ENCODE measurements at regions not wholly inside any gene's neighbourhood (a gene's known extent, or its start where the extent isn't known, plus 50 kb on each side); places are given as distances from the start of the nearest gene placed in this dataset.
A peak's percentile ranks its signal among the peaks of the same experiment; 100 is the strongest.

DNA sequence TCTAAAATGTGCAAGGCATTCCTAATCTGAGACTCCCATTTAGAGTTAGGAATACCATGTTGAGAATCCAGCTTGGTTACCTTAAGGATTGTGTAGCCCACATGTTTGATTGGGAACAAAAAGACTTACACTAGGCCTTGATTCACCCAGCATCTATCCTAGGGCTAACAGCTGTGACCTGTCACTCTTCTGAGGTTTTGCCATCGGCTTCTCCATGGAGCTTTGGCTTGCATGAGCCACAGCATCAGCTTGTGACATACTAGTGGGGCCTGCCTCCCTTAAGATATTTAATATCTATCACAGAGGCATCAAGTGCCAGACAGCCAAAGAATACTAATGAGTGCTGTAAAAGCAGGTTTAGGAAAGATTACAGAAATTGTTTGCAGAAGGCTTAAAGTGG lies 241.3 kb upstream of the UBE2E3 start:
- DNase-seq (ENCODE audit: low read depth in 2 of 2), result no peak

DNA sequence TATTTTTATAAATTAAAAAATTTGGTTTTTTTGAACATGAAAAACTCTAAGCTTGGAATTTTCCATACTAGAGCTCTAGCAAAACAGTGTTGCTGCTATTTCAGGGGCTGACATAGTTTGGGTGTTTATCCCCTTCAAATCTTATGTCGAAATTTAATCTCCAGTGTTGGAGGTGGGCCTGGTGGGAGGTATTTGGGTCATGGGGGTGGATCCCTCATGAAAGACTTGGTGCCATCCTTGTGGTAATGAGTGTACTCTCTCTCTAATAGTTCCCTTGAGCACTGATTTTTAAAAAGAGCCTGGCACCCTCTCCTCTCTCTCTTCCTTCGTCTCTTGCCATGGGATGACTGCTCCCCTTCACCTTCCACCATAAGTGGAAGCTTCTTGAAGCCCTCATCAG lies 244.6 kb upstream of the UBE2E3 start:
- no peak for DNase-seq (ENCODE audit: low read depth in 2 of 2)

- DNase-seq (ENCODE audit: low read depth in 2 of 2), result no peak
Observed at GRCh38 chr2:180734382-180734781, 246.0 kb upstream of the UBE2E3 start.

- DNase-seq (ENCODE audit: low read depth in 2 of 2), result no peak
Observed at GRCh38 chr2:180733330-180733729, 247.1 kb upstream of the UBE2E3 start.

- DNase-seq (ENCODE audit: low read depth in 2 of 2), result no peak
Observed at GRCh38 chr2:180732337-180732736, 248.1 kb upstream of the UBE2E3 start.

GRCh38 chr2:180730976-180731375 lies 249.4 kb upstream of the UBE2E3 start:
- DNase-seq (ENCODE audit: low read depth in 2 of 2), result no peak

GRCh38 chr2:180728928-180729559 lies 251.4 kb upstream of the UBE2E3 start:
- peak in 1 of 2 donors; percentile 91 for DNase-seq (ENCODE audit: low read depth in 2 of 2)

- DNase-seq (ENCODE audit: low read depth in 2 of 2), result no peak
Observed at GRCh38 chr2:180723712-180724111, 256.7 kb upstream of the UBE2E3 start.

DNA sequence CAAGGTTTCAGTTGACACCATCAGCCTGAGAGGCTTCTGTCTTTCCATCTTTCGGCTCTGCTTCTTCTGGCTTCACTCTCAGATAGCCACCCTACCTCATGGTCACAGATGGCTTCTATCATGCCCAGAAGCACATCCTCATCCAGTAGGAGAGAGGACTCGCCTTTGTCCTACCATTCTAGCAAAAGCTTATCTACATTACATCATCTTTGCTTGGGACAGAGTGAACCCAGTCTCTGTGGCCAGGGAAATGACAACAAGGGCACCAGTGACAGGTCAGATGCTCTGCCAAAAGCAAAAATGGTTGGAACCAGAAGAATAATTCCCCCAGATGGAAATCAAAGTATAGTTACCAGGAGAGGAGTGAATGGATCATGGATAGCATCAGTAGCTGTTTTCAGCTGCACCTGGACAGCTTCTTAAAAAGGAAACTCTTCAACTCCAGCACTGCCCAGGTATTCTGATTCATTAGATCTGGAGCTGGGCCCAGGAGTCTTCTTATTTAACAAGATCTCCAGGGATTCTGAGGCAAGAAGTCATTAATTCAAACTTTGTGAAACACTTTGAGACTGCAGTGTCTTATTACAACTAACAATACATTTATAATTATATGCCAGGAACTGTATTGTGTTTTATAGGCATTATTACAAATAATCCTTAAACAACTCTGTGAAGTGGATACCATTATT lies 257.7 kb upstream of the UBE2E3 start:
- no peak for DNase-seq (ENCODE audit: low read depth in 2 of 2)

- no peak for DNase-seq (ENCODE audit: low read depth in 2 of 2)
Observed at GRCh38 chr2:180720829-180721228, 259.6 kb upstream of the UBE2E3 start.

DNA sequence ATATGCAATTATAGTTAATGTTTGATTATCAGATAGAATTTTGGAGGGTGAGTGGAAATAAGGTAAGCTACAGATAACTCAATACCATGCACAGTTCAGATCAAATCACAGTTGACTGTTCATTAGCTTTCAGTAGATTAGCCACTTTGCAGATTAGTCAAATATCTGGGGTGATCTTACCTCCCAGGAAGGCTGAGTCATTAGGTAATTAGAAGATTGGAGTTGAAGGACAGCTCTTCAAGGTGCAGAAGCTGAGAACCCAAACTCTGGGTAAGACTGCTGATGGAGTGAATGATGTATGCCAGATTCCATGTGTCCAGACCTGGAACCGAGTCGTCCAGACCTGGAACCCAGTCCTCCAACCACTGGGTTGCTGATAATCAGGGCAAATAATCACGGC lies 262.8 kb upstream of the UBE2E3 start:
- no peak for DNase-seq (ENCODE audit: low read depth in 2 of 2)

- no peak for DNase-seq (ENCODE audit: low read depth in 2 of 2)
Observed at GRCh38 chr2:180716186-180717180, 263.9 kb upstream of the UBE2E3 start.

DNA sequence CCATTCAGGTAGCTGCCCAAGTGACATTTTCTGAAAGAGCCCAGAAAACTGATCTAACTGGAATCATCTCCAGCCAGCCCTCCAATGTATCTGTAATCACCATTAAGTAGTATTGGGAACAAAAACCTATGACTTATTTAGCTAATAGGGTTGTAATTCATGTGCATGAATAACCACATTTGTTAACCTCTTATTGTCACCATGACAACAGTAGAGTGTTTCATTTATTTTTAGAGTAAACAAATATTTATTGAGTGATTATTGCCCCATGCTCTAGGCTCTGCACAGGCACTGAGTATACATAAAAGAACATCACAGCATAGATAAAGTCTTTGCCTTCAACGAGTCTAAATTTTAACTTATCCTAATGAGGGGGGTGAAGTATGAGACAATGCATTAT lies 265.4 kb upstream of the UBE2E3 start:
- DNase-seq (ENCODE audit: low read depth in 2 of 2), result no peak

DNA sequence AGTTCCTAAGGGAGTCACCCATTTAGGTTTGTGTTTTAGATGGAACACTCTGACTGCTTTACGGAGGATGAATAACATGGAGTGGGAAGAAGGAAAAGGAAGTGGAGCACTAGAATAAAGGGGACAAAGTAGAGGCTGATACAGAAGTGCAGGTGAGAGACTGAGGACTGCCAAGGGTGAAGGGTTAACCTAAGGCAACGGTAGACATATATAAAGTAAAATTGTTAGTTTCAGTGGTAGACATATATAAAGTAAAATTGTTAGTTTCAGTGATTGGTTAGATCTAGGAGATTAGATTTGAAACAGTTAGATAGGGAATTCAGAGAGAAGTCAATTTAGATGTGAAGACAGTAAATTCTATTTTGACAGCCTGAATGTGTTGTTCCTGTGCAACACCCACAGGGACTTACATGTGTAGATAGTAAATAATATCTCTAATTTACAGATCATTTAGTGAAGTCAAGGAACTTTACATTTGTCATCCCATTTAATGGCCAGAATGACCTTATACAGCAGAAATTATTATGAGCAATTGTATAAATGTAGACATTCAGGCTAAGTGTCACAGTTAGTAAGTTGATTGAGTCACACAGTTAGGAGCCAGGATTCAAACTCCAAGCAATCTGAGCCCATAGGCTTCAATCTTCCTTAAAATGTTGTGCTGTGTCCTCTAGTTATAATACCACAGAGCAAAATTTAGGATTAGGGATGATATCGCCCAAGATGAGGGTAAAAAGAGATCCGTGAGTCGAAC lies 270.8 kb upstream of the UBE2E3 start:
- no peak for DNase-seq (ENCODE audit: low read depth in 2 of 2)

DNA sequence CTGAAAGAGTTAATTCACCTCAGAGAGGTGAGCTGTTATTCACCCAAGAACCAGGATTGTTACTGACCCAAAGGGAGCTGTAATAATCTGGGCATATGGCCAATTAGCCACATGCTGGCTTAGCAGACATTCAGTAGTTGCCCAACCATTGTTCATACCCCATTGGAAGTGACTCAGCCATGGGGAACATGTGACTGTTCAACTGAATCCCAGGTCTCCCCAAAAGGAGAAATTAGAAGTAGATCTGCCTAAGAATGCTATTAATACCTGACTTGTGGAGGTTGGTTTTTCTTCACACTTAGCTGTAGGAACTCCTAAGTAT lies 272.6 kb upstream of the UBE2E3 start:
- DNase-seq (ENCODE audit: low read depth in 2 of 2), result peak; percentile 45 to 91

- DNase-seq (ENCODE audit: low read depth in 2 of 2), result no peak
Observed at GRCh38 chr2:180707175-180707883, 273.1 kb upstream of the UBE2E3 start.

GRCh38 chr2:180706694-180707093 lies 273.7 kb upstream of the UBE2E3 start:
- no peak for DNase-seq (ENCODE audit: low read depth in 2 of 2)

GRCh38 chr2:180705551-180705950 lies 274.9 kb upstream of the UBE2E3 start:
- peak in 1 of 2 donors; percentile 18 for DNase-seq (ENCODE audit: low read depth in 2 of 2)

DNA sequence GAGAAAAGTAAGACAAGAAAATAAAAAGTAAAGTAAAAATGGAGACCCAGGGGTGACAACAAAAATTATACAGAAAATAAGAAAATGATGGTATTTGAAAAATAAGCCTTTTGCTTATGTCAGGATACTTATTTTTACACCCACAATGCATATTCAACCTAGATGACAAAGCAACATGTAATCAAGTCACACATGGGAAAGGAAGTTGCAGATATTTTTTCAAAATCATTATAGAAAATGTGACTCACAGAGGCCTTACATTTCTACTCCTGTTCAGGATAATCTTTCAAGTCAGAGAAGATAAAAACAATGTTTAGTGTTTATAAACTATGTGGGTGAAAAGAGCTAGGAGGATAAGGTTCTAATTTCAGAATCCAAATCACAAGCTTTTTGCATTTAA lies 275.3 kb upstream of the UBE2E3 start:
- DNase-seq (ENCODE audit: low read depth in 2 of 2), result peak in 1 of 2 donors; percentile 59

DNA sequence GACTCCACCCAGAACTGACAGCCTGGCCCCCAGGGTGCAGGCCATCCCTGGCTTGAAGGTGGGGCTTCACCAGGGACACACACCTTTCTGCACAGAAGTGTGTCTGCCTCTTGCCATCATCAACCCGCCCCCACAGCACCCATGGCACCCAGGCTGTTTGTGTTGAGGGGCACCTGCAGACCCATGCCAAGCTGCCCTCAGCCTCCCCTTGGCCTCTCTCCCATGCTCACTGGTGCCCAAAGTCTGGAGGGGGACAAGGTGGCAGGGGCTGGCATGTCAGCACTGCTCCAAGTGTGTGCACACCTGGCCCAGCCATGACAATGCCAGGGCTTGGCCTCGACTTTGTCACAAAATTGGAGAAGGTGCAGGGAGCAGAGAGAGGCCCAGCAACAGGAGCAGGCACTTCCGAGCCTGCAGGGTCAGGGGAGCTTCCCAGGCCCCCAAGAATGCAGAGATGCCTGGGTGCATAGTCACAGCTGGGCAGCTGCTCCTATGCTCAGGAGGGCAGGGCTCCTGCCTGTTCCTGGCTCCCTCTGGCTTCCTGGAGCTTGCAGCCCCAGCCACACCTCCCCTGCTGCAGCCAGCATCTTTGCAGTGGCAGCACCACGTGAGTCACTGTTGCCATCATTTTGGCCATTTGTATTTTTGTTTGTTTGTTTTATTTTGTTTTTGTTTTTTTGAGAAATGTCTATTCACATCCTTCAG lies 280.6 kb upstream of the UBE2E3 start:
- DNase-seq (ENCODE audit: low read depth in 2 of 2), result no peak

Data from lung microvascular endothelial cell (primary cell).